ENCODE measurements at regions not wholly inside any gene's neighbourhood (a gene's known extent, or its start where the extent isn't known, plus 50 kb on each side); places are given as distances from the start of the nearest gene placed in this dataset.
"Not testable (repeated sequence)": the region's sequence is repeated elsewhere in the genome, so short reads cannot be mapped to it uniquely, and the experiment has no call there.

GRCh38 chr2:8549942-8550341 is 131.9 kb upstream of the ID2 start:
- no peak overlapping the region for H3K4me3 ChIP-seq (ENCODE audit: low read length)
- no peak for TF ChIP-seq ZNF274 (IDR thresholded peaks at IDR 0.05; ENCODE audit: low read depth, low read length)

- no peak overlapping the region for H3K4me3 ChIP-seq (ENCODE audit: low read length)
- no peak for TF ChIP-seq ZNF274 (IDR thresholded peaks at IDR 0.05; ENCODE audit: low read depth, low read length)
Measured at GRCh38 chr2:8550481-8550880, 131.4 kb upstream of the ID2 start.

GRCh38 chr2:8550937-8551621 is 130.8 kb upstream of the ID2 start:
- TF ChIP-seq ZNF274 (IDR thresholded peaks at IDR 0.05; ENCODE audit: low read depth, low read length): no peak
- H3K4me3 ChIP-seq (ENCODE audit: low read length): no peak overlapping the region

- TF ChIP-seq ZNF274 (IDR thresholded peaks at IDR 0.05; ENCODE audit: low read depth, low read length): no peak
- H3K4me3 ChIP-seq (ENCODE audit: low read length): no peak overlapping the region
Measured at GRCh38 chr2:8551622-8552074, 130.2 kb upstream of the ID2 start.

GRCh38 chr2:8552293-8552801 is 129.5 kb upstream of the ID2 start:
- no peak for TF ChIP-seq ZNF274 (IDR thresholded peaks at IDR 0.05; ENCODE audit: low read depth, low read length)

GRCh38 chr2:8553643-8554042 is 128.2 kb upstream of the ID2 start:
- TF ChIP-seq ZNF274 (IDR thresholded peaks at IDR 0.05; ENCODE audit: low read depth, low read length): no peak
- H3K4me3 ChIP-seq (ENCODE audit: low read length): no peak overlapping the region

More at GRCh38 chr2:8552293-8552801, 129.5 kb upstream of the ID2 start:
- no peak overlapping the region for H3K4me3 ChIP-seq (ENCODE audit: low read length)

GRCh38 chr2:8554296-8554806 is 127.5 kb upstream of the ID2 start:
- H3K4me3 ChIP-seq (ENCODE audit: low read length): no peak overlapping the region
- TF ChIP-seq ZNF274 (IDR thresholded peaks at IDR 0.05; ENCODE audit: low read depth, low read length): no peak

- TF ChIP-seq ZNF274 (IDR thresholded peaks at IDR 0.05; ENCODE audit: low read depth, low read length): no peak
- H3K4me3 ChIP-seq (ENCODE audit: low read length): no peak overlapping the region
Measured at GRCh38 chr2:8555543-8555942, 126.3 kb upstream of the ID2 start.

GRCh38 chr2:8558096-8558495 is 123.8 kb upstream of the ID2 start:
- no peak for TF ChIP-seq ZNF274 (IDR thresholded peaks at IDR 0.05; ENCODE audit: low read depth, low read length)
- H3K4me3 ChIP-seq (ENCODE audit: low read length): no peak overlapping the region

- no peak overlapping the region for H3K4me3 ChIP-seq (ENCODE audit: low read length)
- TF ChIP-seq ZNF274 (IDR thresholded peaks at IDR 0.05; ENCODE audit: low read depth, low read length): no peak
Measured at GRCh38 chr2:8558956-8559355, 122.9 kb upstream of the ID2 start.

GRCh38 chr2:8559805-8560204 is 122.1 kb upstream of the ID2 start:
- H3K4me3 ChIP-seq (ENCODE audit: low read length): no peak overlapping the region
- TF ChIP-seq ZNF274 (IDR thresholded peaks at IDR 0.05; ENCODE audit: low read depth, low read length): no peak

- H3K4me3 ChIP-seq (ENCODE audit: low read length): not testable (repeated sequence)
Measured at GRCh38 chr2:8561692-8562091, 120.2 kb upstream of the ID2 start.

- H3K4me3 ChIP-seq (ENCODE audit: low read length): no peak overlapping the region
- TF ChIP-seq ZNF274 (IDR thresholded peaks at IDR 0.05; ENCODE audit: low read depth, low read length): no peak
Measured at GRCh38 chr2:8563814-8564474, 117.9 kb upstream of the ID2 start.

- TF ChIP-seq ZNF274 (IDR thresholded peaks at IDR 0.05; ENCODE audit: low read depth, low read length): no peak
- no peak overlapping the region for H3K4me3 ChIP-seq (ENCODE audit: low read length)
Measured at GRCh38 chr2:8564475-8564874, 117.4 kb upstream of the ID2 start.
